GM06990 (cell line): ENCODE measurements at regions not wholly inside any gene's neighbourhood (a gene's known extent, or its start where the extent isn't known, plus 50 kb on each side); places are given as distances from the start of the nearest gene placed in this dataset.

Experiments
- DNase-seq: peaks from one replicate; pipeline ENCODE4 v3.0.0-alpha.2; 2011; ENCODE audit not compliant: insufficient read length; ENCODE audit errors: extremely low read depth
- H3K27me3 ChIP-seq: replicated peaks from 2 replicates; pipeline ENCODE4 v1.6.0; 2011; ENCODE audit warnings: low read length; ENCODE audit not compliant: control insufficient read depth, insufficient read depth
- H3K36me3 ChIP-seq: 2 replicates; pipeline ENCODE4 v1.5.1; 2011; ENCODE audit warnings: low read length; ENCODE audit not compliant: control insufficient read depth, insufficient read depth
- H3K4me3 ChIP-seq: replicated peaks from 2 replicates; pipeline ENCODE4 v1.5.1; 2011; ENCODE audit warnings: low read depth, mild to moderate bottlenecking, control low read depth, low read length
- CTCF ChIP-seq: IDR thresholded peaks from 2 replicates; pipeline ENCODE4 v1.5.1; 2011; ENCODE audit warnings: low read length, control low read depth, mild to moderate bottlenecking, inconsistent platforms; ENCODE audit not compliant: insufficient read depth, poor library complexity, severe bottlenecking

DNA sequence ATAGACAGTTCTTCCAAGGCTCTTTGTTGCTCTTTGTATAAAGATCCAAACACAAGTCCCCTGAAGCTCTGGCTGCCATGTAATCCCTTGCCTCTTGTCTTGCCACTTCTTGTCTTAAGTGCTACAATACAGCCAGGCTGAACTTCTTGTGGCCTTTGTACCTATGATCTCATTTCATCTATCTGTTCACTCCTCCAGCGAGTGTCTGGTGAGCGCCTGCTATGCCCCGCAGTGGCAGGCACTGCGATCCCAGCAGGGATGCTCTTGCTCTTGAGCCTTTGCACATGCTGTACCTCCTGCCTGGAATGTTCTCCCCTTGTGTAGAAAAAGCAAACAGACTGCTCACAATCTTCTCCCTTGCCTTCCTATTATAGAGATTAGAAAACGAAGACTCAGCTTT lies 81.9 kb upstream of the ADPGK start:
- no peak overlapping the region for H3K4me3 ChIP-seq
- no peaks in the 10 kb centered on the region for H3K27me3 ChIP-seq
- no peak for TF ChIP-seq CTCF
- no peaks in the 10 kb centered on the region for H3K36me3 ChIP-seq
- DNase-seq = no peak

- TF ChIP-seq CTCF = no peak
Observed at GRCh38 chr15:72864681-72865080, 81.1 kb upstream of the ADPGK start.

GRCh38 chr15:72861354-72861910 lies 77.9 kb upstream of the ADPGK start:
- no peaks in the 10 kb centered on the region for H3K36me3 ChIP-seq
- H3K27me3 ChIP-seq = no peaks in the 10 kb centered on the region
- TF ChIP-seq CTCF = no peak
- no peak overlapping the region for H3K4me3 ChIP-seq
- no peak for DNase-seq

More at GRCh38 chr15:72864681-72865080, 81.1 kb upstream of the ADPGK start:
- no peaks in the 10 kb centered on the region for H3K27me3 ChIP-seq
- no peak for DNase-seq
- no peaks in the 10 kb centered on the region for H3K36me3 ChIP-seq
- H3K4me3 ChIP-seq = no peak overlapping the region

DNA sequence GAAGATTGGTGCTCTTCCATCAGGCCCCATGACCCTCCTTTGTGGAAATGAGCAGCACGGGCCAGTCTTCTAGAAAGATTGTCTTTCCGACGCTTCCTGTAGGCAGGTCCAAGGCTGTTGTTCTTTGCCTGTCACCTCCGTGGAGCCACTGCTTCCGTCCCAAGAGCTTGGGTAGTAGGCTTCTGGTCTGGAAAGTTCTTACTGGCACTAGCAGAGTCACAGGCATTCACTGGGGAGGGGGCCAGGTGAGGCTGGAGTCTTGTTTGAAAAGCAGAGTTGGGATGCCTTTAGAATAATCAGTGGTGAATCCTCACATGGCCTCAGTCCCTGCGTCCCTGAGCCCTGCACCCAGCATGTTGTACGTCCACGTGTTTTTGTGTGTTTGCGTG lies 76.2 kb upstream of the ADPGK start:
- no peak for DNase-seq
- Histone ChIP-seq H3K36me3 (no peaks in the 10 kb centered on the region), H3K4me3 (no peak overlapping the region), H3K27me3 (no peaks in the 10 kb centered on the region)
- no peak for TF ChIP-seq CTCF

GRCh38 chr15:72859017-72859756 lies 75.6 kb upstream of the ADPGK start:
- H3K36me3 ChIP-seq = no peaks in the 10 kb centered on the region
- TF ChIP-seq CTCF = no peak
- DNase-seq = no peak
- no peaks in the 10 kb centered on the region for H3K27me3 ChIP-seq
- no peak overlapping the region for H3K4me3 ChIP-seq
